Hematopoietic multipotent progenitor cell (in vitro differentiated cells): ENCODE measurements at regions not wholly inside any gene's neighbourhood (a gene's known extent, or its start where the extent isn't known, plus 50 kb on each side); places are given as distances from the start of the nearest gene placed in this dataset.
"Not testable (repeated sequence)": the region's sequence is repeated elsewhere in the genome, so short reads cannot be mapped to it uniquely, and the experiment has no call there.

Source experiments
- DNase-seq, 3 donors: peaks; one replicate each; pipeline ENCODE4 v3.0.0-alpha.2; 2011 to 2015; ENCODE audit warnings: low read depth in 2 of 3, low spot score in 2 of 3

DNA sequence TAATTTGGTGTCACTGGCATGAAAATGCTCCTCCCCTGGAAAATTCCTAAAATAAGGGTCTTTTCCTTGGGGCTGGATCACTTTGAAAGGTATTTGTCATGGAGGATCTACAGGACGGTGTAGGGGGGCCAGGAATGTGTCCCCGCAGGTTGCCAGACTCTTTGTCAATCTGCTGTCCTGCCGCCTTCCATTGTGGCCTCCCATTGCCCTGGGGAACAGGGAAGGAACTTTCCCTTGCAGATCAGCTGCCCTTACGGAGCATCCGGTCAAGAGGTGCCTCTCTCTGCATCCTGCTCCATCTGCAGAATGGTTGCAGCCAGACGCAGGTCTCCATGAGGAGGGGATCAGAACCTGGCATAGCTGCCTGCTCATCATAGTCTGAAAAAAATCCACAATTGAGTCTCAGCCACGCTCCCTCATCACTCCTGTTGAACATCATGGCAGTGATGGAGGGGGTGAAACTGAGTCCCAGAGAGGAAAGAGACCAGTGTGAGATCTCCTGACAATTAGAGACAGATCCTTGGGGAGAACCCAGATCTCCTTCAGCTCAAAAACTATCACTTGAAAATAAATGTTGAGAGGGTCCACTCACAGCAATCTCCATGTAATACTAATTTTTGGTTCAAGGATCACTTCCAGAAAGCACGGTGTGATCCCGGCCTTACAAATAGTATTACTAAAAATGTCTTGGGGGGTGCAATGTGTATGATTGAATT is 244.8 kb downstream of the MYCN start:
- DNase-seq: no peak

DNA sequence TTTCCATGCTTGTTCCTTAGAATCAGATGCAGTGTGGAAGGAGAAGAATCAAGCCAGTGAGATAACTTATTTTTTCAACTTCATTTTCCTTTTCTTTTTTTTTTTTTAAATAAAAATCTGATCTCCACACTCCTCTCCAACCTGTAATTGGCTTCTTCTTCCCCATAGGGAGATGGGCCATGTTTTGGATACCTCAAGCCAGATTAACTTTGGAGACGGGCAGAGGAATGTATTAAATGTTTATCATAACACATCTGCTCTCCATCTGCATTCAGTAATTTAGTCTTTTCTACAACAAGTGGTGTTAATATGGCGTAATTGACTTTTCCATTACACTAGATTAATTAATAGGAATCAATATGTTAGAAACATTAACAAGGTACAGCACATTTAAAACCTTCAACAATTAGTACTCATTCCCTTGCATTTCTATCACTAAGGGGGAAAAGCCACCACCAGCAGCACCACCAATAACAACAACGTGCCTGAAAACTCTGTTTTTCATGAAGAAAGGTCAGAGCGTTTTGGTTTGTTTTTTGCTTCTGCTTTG is 244.1 kb downstream of the MYCN start:
- DNase-seq: no peak

DNA sequence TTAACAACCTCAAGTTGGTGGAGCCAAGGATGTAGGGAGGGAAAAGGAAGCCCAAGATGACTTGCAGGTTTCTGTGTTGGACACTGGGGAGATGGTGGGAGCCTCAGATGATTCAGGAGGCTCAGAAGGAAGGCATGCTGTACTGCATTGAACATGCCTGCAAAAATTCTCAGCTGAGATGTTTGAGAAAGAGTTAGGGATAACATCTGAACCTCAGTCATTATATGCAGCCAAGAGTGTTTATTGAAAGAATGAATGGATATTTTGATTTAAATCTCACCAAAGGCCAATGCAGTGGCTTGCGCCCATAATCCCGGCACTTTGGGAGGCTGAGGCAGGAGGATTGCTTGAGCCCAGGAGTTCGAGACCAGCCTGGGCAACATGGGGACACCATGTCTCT is 243.0 kb downstream of the MYCN start:
- no peak for DNase-seq

DNA sequence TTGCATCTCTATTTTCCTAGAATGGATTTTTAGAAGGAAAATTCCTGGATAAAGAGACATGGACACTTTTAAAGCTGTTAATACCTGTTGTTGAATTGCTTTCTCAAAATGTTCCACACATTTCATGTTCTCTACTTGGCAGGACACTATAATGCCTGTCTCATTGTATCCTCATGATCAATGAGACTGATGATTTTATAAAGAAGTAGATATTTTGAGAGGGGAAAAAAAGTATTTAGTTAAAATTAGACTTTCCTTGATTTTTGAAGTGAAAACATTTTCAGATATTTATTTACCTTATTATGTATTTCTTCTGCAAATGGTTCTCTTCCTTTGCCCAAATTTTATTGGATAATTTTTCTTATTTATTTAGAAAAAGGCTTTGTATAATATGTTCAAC is 242.5 kb downstream of the MYCN start:
- DNase-seq: no peak

DNA sequence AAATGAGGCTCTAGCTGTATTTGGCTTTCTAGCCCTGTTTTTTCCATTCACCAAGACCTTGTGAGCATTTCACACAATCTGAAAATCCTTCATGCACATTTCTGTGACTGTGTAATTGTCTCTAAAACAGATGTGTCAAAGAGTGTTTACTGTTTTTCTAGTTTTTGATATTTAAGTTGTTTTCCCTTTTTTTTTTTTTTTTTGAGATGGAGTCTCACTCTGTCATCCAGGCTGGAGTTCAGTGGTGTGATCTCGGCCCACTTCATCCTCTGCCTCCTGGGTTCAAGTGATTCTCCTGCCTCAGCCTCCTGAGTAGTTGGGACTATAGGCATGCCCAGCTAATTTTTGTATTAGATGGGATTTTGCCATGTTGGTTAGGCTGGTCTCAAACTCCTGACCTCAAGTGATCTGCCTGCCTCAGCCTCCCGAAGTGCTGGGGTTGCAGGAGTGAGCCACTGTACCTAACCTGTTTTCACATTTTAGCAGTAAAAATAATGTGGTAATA is 242.0 kb downstream of the MYCN start:
- not testable (repeated sequence) for DNase-seq

DNA sequence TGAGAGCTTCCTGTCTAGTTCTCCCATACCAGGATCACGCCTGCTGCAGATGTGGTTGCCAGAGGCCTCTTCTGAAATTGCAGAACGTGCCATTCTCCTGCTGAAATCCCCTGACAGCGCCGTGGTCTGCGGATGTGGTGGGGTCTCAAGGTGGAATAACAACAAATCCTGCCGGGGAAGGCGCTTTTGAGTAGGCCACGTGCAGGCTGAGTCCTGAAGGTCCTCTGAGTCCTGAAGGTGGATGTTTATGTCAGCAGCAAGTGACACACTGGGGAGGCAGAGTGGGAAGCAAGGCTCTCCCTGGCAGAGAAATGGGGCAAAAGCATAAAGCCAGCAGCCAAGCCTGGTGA is 241.4 kb downstream of the MYCN start:
- DNase-seq: no peak

DNA sequence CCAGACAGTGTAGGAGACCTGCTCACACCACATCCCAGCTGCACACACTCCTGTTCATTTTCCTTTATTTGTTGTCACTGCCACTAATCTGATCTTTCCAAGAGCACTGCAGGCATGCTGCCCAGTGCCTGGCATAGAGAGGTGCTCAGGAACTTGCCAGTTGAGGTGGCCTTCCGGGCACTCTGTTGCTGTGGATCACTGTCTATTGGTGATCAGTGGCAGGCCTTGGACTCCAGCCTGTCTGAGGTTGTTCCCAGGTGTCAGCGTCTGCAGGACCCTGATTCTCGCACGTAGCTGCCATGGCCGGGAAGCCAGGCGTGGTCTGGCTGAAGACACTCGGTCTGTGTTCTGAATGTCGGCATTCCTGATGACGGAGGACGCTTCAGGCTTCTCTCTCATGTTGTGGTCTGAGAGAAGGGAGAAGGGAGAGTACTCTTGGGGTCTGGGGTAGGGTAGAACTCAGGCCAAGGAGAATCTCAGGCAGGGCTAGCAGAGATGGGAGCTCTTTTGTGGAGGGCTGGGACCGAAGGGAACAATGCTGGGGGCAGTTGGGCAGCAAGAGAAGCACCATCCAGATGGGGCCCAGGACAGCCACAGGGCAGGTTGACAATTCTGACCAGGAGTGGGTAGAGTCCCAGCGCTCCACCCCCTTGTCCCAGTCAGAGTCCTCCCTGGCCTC is 240.9 kb downstream of the MYCN start:
- no peak for DNase-seq

DNA sequence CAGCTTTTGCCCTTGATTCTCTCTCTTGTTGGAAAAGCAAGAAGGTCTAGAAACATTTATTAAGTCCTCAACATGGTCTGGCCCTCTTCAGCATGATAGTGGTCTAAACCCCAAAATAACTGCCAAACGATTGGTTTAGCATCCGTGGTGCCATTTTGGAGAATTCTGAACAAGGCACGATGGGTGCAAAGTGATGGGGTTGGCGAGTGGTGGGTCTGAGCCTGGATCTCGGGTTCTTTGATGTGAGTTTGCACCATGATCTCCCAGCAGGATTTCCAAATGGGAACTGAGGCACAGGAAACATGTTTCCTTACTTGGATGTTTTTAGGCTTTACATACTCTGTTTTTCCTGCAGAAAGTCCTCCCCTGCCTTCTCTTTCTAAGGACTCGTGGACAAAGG is 240.3 kb downstream of the MYCN start:
- DNase-seq: no peak

DNA sequence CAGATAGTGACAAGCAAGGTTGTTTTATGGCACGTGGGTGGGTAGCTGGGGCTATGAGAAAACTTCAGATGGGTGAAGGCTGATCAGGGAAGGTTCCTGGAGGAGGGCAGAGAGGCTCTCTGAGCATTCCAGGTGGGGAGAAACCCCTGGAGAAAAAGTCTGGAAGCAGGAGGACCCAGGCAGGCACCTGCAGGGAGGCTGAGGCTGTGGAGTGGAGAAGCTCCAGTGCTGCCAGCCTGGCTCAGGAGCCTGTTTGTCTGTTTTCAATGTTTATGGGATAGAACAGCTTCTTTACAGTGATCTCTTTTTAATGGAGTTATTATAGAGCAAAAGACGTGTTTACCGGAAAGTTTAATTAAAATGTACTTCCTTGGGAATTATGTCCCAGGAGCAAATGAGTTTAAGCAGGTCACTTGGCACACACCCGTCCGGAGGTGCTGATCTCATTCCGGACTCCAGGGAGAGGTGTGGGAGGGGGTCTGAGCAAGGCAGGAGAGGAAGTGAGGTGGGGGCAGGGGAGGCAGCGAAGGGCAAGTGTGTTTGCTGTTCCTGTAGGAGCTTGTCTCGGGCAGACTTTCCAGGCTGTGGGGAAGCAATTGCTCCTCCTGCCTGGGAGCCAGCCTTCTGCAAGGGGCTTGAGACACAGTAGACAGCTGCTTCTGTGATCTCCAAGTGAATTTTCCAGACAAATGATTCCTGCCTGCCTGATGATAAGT is 239.5 kb downstream of the MYCN start:
- DNase-seq: no peak

DNA sequence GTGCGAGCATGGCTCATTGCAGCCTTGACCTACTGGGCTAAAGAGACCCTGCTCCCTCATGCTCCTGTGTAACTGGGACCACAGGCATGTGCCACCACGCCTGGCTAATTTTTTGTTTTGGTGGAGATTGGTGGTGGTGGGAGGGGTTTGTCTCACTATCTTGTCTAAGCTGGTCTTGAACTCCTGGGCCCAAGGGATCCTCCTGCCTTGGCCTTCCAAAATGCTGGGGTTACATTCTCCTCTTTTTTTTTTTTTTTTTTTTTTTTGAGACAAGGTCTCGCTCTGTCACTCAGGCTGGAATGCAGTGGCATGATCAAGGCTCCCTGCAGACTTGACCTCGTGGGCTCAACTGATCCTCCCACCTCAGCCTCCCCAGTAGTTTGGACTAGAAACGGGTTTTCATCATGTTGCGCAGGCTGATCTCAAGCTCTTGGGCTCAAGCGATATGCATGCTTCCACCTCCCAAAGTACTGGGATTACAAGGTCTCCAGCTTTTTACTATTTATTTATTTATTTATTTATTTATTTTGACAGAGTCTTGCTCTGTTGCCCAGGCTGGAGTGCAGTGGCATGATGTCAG is 238.3 kb downstream of the MYCN start:
- no peak for DNase-seq

DNA sequence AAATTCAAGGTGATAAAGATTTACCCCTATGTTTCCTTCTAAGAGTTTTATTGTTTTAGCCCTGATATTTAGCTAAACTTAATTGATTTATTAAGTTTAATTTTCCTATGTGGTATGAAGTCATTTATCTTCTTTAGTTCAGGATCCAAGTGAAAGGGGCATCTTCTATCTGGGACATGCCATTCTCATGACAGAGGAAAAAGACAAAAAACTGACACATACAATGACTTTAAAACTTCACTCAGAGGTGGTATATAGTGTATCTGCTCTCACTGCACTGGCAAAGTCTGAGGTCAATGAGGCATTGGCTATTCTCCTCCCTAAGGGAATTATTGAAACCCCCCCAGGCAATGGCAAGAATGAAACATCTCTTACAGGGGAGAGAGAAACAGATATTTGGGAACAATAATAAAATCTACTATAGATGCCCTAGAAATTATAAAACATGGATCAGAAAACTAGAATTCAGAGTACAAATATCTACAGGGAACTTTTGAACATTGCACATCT is 237.4 kb downstream of the MYCN start:
- DNase-seq: no peak

DNA sequence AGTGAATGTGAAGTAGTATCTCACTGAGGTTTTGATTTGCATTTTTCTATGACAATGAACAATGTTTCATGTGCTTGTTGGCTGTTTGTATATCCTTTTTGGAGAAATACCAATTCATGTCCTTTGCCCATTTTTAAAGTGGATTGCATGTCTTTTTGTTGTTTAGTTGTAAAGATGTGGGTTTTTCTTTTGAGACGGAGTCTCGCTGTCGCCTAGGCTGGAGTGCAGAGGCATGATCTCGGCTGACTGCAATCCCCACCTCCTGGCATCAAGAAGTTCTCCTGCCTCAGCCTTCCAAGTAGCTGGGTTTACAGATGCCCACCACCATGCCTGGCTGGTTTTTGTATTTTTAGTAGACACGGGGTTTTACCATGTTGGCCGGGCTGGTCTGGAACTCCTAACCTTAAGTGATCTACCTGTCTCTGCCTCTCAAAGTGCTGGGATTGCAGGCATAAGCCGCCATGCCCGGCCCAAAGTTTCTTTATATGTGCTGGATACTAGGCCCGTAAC is 236.7 kb downstream of the MYCN start:
- no peak for DNase-seq

DNA sequence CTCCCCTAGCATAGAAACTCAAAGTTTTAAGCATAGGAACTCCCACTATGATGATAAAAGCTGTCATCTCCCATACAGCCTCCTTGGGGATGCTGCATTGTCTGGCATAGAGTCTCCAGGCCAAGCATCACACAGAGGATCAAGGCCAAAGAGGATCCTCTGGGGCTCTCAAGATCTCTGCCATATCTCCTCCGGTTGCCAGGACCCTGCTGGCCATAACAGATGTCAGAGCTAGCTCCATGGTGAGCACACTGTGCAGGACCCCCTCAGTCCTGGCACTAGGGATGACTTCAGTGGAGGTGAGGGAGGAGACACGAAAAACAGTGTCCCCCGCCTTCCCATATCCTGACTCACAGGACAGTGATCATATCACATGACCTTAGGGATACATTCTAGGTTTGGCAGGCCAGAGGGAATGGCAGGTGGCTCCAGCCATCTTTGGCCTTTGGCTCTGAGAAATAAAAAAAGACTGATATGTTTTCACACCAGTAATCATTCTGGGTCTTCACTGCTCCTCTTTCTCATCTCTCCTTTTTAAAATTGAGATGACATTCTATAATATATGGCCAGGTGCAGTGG is 235.0 kb downstream of the MYCN start:
- DNase-seq: no peak

DNA sequence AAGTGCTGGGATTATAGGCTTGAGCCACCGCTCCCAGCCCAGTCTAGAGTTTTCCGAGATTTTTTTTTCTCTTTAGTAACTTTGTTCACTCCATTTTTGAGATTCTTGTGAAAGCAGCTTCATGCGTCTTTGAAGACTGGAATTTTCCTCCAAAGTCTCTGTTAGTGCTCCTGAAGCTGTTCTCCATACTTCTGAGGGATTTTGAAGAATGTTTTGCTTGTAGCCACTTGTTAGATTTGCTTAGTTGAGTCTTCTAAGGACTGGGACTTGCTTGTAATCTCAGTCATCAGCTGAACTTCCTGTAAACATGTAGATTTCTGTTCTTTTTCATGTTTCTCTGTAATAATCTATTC is 234.3 kb downstream of the MYCN start:
- no peak for DNase-seq

DNA sequence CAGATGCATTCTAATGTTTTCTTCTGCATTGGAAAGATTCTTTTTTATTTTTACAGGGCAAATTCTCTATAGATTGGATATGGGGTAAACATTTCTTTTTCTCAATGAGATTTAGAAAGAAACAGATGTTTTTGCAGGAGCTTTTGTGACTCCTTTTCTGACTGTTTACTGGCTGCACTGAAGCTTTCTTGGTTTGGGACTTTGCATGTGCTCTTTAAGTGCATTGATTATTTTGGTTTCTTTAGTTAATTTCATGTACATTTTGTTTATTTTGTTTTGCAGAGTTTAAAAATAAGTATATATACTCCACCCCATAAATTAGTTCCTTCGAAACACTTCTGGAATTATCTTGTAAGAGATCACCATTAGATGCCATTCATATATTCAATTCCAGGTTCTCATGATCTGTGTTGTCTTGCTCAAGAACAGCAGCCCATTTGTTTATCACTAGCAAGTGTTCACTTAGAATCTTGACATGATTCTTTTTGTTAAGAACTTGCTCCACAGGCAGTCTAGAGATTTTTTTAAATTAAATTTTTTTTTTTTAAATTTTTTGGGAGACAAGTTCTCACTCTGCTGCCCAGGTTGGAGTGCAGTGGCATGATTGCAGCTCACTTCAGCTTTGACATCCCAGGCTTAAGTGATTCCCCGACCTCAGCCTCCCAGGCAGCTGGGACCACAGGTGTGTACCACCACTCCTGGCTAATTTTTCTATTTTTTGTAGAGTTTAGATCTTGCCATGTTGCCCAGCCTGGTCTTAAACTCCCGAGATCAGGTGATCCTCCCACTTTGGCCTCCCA is 233.7 kb downstream of the MYCN start:
- no peak for DNase-seq

DNA sequence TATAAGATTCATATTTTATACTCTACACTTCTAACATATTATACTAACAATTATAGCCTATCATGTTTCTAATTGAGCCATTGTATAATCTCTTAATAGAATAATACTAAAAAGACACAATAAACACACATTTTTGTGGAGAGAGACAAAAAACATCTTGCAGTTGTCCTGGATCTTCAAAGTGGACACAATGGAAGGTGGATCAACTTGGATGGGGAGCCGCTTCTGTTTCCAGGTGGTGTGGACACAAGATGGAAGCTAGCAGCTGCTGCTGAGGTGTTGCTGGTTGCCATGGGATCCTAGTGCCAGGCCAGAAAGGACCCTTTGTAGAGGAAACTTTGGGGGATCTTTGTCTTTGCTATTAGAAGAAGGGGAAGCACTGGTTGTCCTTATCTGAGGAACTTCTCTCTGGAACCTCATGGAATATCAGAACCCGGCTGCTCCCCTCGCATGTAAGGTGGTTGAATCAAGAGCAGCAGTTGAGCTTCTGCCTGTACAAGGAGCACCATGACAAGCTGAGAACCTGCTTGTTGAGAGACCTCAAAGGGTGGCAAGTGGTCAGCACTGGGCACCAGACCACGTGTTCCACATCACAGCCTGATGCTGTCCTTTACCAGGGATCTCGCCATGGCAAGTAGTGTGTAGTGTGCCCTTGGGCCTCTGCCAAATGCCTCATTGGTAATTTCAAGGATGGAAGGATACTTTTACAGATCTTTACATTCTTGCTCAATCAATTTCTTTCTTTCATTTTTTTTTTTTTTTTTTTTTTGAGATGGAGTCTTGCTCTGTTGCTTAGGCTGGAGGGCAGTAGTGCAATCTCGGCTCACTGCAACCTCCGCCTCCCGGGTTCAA is 232.2 kb downstream of the MYCN start:
- no peak for DNase-seq

DNA sequence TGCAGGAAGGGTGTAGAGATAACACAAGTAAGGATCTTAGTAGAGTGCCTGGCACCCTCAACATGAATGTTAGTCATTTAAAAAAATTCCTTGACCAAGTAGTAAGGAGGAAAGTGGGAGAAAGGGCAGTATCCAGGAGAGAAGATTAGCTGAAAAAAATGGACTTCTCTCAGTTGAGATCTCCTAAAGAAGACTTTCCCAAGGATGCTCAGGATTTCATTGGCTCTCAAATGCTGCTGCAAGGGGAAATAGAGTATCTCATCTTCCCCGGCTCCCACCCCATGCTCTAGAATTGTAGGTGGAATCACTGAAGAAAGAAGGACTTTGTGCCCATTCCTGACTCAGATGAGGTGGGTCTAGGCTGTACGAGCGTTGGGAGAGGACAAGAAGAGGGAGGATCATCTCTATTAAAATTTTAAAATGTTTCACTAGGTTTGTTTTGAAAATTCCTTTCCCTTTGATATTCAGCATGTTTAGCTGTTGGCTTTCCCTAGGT is 231.1 kb downstream of the MYCN start:
- DNase-seq: no peak

DNA sequence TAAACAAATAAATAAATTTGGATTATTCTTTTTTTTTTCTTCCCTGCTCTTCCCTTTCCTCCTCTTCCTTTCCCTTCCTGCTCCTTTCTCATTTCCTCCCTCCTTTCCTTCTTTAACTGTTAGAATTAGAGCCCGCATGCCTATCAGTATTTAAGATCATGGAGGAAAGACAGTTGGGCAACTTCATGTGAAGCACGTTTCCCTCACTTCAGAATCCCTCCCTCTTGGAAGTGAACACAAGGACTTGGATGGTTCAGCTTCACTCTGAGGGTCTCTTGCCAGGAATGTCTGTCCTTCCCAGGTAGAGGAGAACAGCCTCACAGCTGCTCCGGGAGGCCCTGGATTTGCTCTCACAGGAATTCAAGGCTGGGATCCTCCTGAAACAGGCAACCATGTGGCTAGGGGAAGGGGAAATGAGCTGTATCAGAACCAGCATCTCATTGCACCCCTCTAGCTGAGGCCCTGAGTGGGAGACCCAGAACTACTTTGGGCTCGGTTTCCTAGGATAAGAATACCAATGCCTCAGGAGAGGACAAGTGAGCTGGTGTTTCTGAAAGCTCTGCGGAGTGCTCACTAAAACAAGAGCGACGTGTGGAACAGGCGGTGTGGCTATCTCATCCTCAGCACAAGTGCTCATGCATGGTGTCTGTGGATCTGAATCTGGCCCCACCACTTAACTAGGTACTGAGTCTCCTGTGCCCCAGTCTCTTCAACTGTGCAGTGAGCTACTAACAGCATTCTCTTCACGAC is 230.5 kb downstream of the MYCN start:
- DNase-seq: no peak
